22Rv1 (cell line): ENCODE measurements at regions not wholly inside any gene's neighbourhood (a gene's known extent, or its start where the extent isn't known, plus 50 kb on each side); places are given as distances from the start of the nearest gene placed in this dataset.

ENCODE experiments used
- CTCF ChIP-seq: fragments of 450-650 bp; IDR thresholded peaks from 2 replicates; pipeline ENCODE4 v1.5.1; 2017; ENCODE audit warnings: mild to moderate bottlenecking
- ZFX ChIP-seq: fragments of 450-650 bp; IDR thresholded peaks from 2 replicates; pipeline ENCODE4 v1.6.1; 2017; ENCODE audit warnings: antibody characterized with exemption, borderline replicate concordance

GRCh38 chr2:62398356-62398755 is 107.6 kb downstream of the TMEM17 start:
- no peak for TF ChIP-seq CTCF
- TF ChIP-seq ZFX = no peak
